A549 (cell line): ENCODE measurements at regions not wholly inside any gene's neighbourhood (a gene's known extent, or its start where the extent isn't known, plus 50 kb on each side); places are given as distances from the start of the nearest gene placed in this dataset.

Source experiments
- POLR2A ChIP-seq: IDR thresholded peaks from 2 replicates; pipeline ENCODE4 v1.6.1; 2012; ENCODE audit warnings: mild to moderate bottlenecking, low read length
- RNF2 ChIP-seq: fragments of 200-600 bp; sonication (generic); IDR thresholded peaks from 2 replicates; pipeline ENCODE4 v1.6.1; 2016; ENCODE audit warnings: low read depth, mild to moderate bottlenecking, antibody characterized with exemption, moderate library complexity, borderline replicate concordance

DNA sequence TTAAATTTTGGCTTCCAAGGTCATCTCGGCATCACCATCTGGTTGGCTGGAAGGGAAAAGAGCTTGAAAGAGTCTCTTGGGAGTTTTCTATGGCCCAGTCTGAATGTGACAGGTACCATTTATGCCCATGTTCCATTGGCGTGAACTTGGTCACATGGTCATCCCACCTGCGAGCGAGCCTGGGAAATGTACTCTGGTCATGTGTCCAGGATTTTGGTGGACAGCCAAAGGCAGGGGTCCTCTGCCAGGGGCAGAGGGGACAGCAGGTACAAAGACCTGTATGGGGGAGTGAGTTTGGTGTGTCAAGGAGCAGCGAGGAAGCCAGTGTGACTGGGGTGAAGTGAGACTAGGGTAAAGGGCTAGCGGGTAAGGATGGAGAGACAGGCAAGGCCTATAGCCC lies 112.6 kb downstream of the CDC5L start:
- TF ChIP-seq POLR2A (no peak), RNF2 (no peak)
